ENCODE measurements at regions not wholly inside any gene's neighbourhood (a gene's known extent, or its start where the extent isn't known, plus 50 kb on each side); places are given as distances from the start of the nearest gene placed in this dataset.

GRCh38 chrX:116238567-116239255 is 68.2 kb downstream of the AGTR2 start:
- no TSS peak for BruUV-seq (replicated peaks)
- Histone ChIP-seq H3K9ac (ENCODE audit: low read depth, low read length) (no peak overlapping the region), H2BK5ac (ENCODE audit: low read depth, low read length, poor library complexity, severe bottlenecking) (no peak overlapping the region), H3K14ac (replicated peaks; ENCODE audit: low read depth, low read length) (no peak overlapping the region), H3K36me3 (ENCODE audit: control insufficient read depth, insufficient read depth, low read length) (no peaks in the 10 kb centered on the region), H2AK5ac (ENCODE audit: low read depth, low read length) (no peak overlapping the region), H3K18ac (ENCODE audit: low read depth, low read length) (no peak overlapping the region), H3K4me3 (ENCODE audit: insufficient read depth, low read depth, low read length) (no peak overlapping the region), H2AK9ac (replicated peaks; ENCODE audit: low read depth, low read length, poor library complexity) (no peak overlapping the region), H4K5ac (ENCODE audit: low read depth, low read length) (no peak overlapping the region), H3K9me3 (ENCODE audit: control insufficient read depth, insufficient read depth, low read length) (0 out of 2 replicates have a peak, but pooled peaks cover 2% of the 10 kb centered on the region), H3K79me1 (ENCODE audit: low read depth in 1 of 2, low read length in 2 of 2) (no peaks in the 10 kb centered on the region), H3K27ac (ENCODE audit: insufficient read depth, low read length) (no peak overlapping the region), H2AFZ (replicated peaks; ENCODE audit: low read length, poor library complexity) (no peak overlapping the region), H3K9me1 (ENCODE audit: insufficient read depth, low read length) (no peaks in the 10 kb centered on the region), H3K4me2 (ENCODE audit: low read depth, low read length) (no peak overlapping the region), H3K4ac (ENCODE audit: low read depth, low read length) (no peak overlapping the region), H4K8ac (ENCODE audit: low read depth in 2 of 2, low read length in 2 of 2) (no peak overlapping the region), H3K27me3 (ENCODE audit: control insufficient read depth, insufficient read depth, low read length) (no peaks in the 10 kb centered on the region), H3K56ac (ENCODE audit: extremely low read depth, insufficient read depth, low read length) (no peak overlapping the region), H2BK120ac (ENCODE audit: low read depth, low read length) (no peak overlapping the region), H2BK15ac (ENCODE audit: low read depth, low read length) (no peak overlapping the region), H4K91ac (ENCODE audit: insufficient read depth, low read depth, low read length) (no peak overlapping the region), H3K23ac (ENCODE audit: low read depth, low read length) (no peak overlapping the region), H2BK20ac (ENCODE audit: low read depth, low read length) (no peak overlapping the region), H4K20me1 (ENCODE audit: insufficient read depth, low read length) (no peaks in the 10 kb centered on the region), H3K4me1 (ENCODE audit: control insufficient read depth, insufficient read depth, low read length) (no peaks in the 10 kb centered on the region)
- TF ChIP-seq RFX5 (IDR thresholded peaks at IDR 0.05; ENCODE audit: low read depth, low read length) (no peak), USF2 (IDR thresholded peaks at IDR 0.05; ENCODE audit: low read depth, low read length) (no peak), RAD21 (IDR thresholded peaks at IDR 0.05; ENCODE audit: low read length) (no peak), CTCF (conservative IDR thresholded peaks at IDR 0.05; ENCODE audit: low read depth, low read length) (no peak), MAFK (IDR thresholded peaks at IDR 0.05; ENCODE audit: low read depth, low read length) (no peak), CHD1 (IDR thresholded peaks at IDR 0.05; ENCODE audit: low read depth, low read length) (no peak), NFE2L2 (IDR thresholded peaks at IDR 0.05; ENCODE audit: low read depth, low read length) (no peak)
- no CpG with 5 or more reads among the region's 2 CpGs for WGBS, 2 experiments (ENCODE audit: extremely low coverage in 2 of 2, insufficient read length in 1 of 2)
- ChIA-PET CTCF (no interaction called here), POLR2A (ENCODE audit: unreplicated experiment) (no interaction called here)
- ATAC-seq (ENCODE audit: low read depth): no peak
- dilution Hi-C loops (cut with HindIII; ENCODE audit: low sequenced_read_pairs, unreplicated experiment): no loop called here
- in situ Hi-C loops (cut with MboI; ENCODE audit: low sequenced_read_pairs): no loop called here
- DNase-seq: no peak
- intact Hi-C loops (cut with micrococcal nuclease): no loop called here

All from IMR-90 (cell line).